DLD1 (cell line): ENCODE measurements at regions not wholly inside any gene's neighbourhood (a gene's known extent, or its start where the extent isn't known, plus 50 kb on each side); places are given as distances from the start of the nearest gene placed in this dataset.

Experiments
- in situ Hi-C: cut with HindIII; loops from 2 replicates; pipeline ENCODE4 v1.10.0; 2017; ENCODE audit warnings: low sequenced_read_pairs

GRCh38 chr3:25032344-25032743 is 395.7 kb upstream of the RARB start:
- in situ Hi-C loops = no loop called here

DNA sequence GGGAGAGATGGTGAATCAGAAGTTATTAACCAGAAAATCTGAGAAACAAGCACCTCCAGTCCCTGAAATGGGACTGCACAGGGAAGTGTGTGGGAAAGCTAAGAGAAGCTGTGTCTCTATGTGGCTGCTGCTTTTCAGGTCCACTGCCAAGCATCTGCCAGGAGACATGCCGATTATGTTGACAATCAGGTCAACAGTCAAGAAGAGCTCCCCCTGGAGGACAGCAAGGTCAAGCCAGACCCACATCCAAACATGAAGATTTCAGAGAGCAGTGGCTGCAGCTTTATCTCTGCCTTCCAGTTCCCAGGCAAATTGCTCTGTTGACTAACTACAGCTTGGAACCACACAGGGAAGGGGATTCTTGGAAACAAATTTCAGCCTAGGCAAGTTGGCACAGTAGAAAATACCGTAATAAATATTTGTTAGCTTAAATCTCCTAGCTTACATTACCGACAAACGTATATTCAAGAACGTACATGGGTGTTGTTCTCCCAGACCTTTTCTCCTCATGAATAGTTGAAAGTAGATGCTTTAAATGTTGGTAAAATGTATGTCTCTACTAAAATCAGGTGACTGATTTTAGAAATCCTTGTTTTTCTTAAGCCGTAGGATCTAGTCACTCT is 394.5 kb upstream of the RARB start:
- in situ Hi-C loops = no loop called here

DNA sequence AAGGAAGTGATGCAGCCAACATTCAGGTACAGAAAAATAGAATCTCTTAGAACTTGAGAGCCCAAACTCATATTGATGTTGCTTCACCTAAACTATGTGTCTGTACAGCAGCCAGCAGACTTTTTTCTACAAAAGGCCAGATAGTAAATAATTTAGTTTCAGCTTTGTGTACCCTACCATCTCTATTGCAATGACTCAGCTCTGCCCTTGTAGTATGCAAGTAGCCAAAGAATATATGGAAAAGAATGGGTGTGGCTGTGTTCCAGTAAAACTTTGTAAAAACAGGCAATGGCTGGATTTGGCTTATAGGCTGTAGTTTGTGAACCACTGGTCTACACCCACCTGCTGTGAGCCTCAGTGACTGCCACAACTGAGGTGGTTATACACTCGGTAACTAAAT is 392.5 kb upstream of the RARB start:
- in situ Hi-C loops = no loop called here

DNA sequence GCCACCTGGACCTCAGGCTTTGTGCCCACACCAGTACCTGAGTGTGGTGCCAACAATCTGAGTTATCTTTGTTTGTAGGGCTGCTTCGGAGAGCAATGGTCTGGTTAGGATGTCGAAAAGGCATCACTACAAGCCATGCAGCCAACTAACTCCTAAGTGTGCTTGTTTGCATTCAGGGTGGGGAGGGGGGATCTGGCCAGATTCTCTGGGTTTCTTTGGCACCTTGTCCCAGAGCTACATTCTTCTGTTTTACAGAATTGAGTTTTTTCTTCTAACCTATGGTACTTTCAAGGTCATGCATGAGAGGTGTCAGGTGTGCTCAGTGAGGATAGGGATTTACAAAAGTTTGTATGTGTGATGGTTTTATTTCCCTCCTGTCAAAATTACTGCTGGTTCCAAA is 391.4 kb upstream of the RARB start:
- in situ Hi-C loops = no loop called here

- in situ Hi-C loops = no loop called here
Observed at GRCh38 chr3:25037049-25037547, 391.0 kb upstream of the RARB start.

DNA sequence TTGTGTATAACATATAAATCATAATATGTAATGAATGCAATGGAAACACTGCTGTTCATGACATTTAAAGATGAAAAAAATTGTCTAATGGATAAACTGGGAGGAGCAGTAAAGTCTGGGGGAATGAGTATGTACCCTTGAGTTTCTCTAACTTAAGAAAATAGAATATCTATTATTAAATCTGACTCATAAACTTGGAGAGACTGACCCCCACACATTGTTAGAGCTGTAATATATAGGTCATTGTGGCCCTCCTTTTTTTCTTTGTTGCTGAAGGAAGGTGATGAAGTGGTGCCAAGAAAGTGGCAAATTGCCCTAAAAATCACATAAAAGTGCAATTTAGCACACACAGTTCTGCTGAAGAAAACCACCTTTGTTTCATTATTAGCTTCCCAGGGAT is 389.8 kb upstream of the RARB start:
- in situ Hi-C loops = no loop called here

DNA sequence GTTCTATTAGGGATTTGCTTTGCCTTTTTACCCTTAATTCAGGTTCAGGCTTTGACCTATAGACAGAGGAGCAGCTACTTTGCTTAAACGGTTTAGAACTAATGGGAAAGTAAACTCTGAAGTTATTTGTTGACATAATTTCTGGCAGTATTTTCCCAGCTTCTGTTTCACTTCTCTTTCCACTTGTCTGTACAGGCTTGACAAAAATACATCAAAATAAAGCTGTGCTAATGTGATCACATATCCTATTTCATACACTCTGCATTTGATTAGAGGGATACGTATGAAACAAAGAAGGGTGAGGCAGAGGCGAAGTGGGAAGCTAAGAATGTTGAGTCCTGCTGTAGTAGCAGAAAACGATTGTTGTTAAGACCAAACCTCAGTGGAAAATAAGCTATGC is 389.1 kb upstream of the RARB start:
- in situ Hi-C loops = no loop called here

GRCh38 chr3:25040748-25041147 is 387.3 kb upstream of the RARB start:
- in situ Hi-C loops = no loop called here

- in situ Hi-C loops = no loop called here
Observed at GRCh38 chr3:25041871-25042584, 386.0 kb upstream of the RARB start.

GRCh38 chr3:25043177-25043576 is 384.9 kb upstream of the RARB start:
- in situ Hi-C loops = no loop called here

GRCh38 chr3:25043749-25044148 is 384.3 kb upstream of the RARB start:
- in situ Hi-C loops = no loop called here

GRCh38 chr3:25044762-25045710 is 383.0 kb upstream of the RARB start:
- in situ Hi-C loops = no loop called here

DNA sequence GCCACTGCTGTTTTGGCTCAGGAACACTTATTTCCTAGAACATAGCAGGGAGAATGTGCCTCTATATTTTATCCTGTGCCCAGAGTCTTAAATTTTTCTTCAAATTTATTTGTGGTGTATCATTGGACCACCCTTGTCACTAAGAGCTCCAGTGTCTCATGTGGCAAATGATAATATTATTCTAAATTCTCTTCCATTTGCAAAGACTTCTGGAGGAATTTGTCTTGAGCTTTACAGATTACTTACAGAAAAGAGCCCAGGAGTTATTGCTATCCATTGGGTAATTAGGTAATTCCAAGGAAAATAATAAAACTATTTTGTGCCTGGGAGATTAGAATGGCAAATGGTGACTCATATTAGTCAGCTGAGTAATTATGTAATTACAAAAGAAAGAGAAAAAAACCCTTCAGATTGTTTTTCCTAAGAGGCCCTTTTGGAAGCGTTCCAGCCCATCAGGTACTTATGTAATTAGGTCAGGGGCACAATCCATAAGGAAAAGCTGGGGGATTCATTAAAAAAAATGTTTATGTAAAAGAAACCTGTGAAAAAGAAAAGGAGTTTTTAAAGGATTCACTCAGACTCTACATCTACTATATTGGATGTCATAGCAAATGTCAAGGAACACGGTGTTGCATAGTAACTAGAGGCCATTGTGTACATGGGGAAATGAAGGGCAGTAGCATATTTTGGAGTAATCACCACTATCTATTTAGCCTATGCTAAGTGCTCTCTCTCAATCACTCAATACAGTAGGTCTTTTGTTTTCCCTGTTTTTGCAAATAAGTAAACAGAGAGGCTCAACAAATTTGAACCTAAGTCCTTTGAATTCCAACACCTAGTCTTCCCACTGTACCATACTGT is 380.9 kb upstream of the RARB start:
- in situ Hi-C loops = no loop called here

DNA sequence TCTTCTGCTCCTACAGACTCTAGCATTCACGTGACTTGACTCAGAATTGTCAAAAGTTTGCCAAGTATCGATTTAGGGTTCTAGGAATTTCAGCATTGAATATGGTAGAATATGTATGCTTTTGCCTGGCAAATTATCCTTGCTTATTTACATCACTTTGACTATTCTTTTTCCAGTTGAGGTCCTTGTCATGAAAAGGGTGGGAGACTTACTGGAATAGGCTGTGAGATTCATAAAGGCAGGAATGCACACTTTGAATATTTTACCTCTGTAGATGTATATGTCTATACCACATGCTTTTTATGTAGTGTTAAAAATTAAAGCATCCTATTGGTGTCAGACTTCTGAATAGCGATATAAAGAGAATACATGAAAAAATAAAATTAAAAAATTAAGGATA is 378.8 kb upstream of the RARB start:
- in situ Hi-C loops = no loop called here

- in situ Hi-C loops = no loop called here
Observed at GRCh38 chr3:25053360-25053759, 374.7 kb upstream of the RARB start.

GRCh38 chr3:25056036-25056755 is 371.9 kb upstream of the RARB start:
- in situ Hi-C loops = no loop called here

DNA sequence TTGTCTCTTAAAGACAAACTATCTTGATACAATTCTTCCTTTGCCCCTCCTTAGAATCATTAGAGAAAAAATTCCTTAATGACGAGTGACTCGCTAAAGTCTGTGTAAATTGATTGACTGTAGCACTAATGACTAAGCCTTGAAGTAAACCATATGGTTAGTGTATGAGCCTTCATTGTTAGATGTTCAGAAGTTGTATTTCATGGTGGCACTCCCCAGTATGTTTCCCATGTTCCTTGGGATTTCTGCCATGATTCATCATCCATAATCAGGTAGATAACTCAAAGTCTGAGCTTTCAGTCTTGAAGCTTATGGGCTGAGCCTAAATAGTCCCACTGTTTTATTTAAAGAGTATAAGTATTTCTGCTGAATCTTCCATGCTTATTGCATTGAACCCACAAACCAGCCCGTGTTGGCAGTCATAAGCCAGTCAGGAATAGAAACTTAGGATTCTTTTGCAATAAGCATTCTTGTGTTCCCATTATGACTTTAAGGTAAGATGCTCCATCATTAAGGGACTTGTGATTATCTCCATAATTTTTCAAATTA is 371.2 kb upstream of the RARB start:
- in situ Hi-C loops = no loop called here

GRCh38 chr3:25057379-25057778 is 370.7 kb upstream of the RARB start:
- in situ Hi-C loops = no loop called here

- in situ Hi-C loops = no loop called here
Observed at GRCh38 chr3:25064681-25065080, 363.4 kb upstream of the RARB start.

DNA sequence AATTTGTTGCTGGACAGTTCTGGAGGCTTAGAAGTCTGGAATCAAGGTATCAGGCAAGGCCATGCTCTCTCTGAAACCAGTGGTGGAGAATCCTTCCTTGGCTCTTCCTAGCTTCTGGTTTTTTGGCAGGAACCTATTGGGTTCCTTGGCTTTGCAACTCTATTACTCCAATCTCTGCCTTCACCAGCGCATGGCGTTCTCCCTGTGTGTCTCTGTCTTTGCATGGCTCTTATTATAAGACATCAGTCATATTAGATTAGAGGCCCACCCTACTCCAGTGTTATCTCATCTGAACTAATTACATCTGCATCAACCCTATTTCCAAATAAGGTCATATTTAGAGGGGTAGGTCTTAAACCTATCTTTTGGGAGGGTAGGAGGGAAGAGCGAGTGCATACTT is 358.1 kb upstream of the RARB start:
- in situ Hi-C loops = no loop called here
